ENCODE measurements at regions not wholly inside any gene's neighbourhood (a gene's known extent, or its start where the extent isn't known, plus 50 kb on each side); places are given as distances from the start of the nearest gene placed in this dataset.

GRCh38 chr22:47250995-47251765 lies 488.7 kb downstream of the TBC1D22A start:
- peaks cover 16% of the 10 kb centered on the region; the same call in 1 of the 2 replicates for H3K9me3 Mint-ChIP-seq
- DNase-seq: no peak
- no peak overlapping the region for H3K4me3 Mint-ChIP-seq
- TF ChIP-seq, protein P1, sequence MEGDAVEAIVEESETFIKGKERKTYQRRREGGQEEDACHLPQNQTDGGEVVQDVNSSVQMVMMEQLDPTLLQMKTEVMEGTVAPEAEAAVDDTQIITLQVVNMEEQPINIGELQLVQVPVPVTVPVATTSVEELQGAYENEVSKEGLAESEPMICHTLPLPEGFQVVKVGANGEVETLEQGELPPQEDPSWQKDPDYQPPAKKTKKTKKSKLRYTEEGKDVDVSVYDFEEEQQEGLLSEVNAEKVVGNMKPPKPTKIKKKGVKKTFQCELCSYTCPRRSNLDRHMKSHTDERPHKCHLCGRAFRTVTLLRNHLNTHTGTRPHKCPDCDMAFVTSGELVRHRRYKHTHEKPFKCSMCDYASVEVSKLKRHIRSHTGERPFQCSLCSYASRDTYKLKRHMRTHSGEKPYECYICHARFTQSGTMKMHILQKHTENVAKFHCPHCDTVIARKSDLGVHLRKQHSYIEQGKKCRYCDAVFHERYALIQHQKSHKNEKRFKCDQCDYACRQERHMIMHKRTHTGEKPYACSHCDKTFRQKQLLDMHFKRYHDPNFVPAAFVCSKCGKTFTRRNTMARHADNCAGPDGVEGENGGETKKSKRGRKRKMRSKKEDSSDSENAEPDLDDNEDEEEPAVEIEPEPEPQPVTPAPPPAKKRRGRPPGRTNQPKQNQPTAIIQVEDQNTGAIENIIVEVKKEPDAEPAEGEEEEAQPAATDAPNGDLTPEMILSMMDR (IDR thresholded peaks at IDR 0.05): no peak
- no peaks in the 10 kb centered on the region for H3K4me1 Mint-ChIP-seq (ENCODE audit: low read depth)
- H3K27ac Mint-ChIP-seq: no peak overlapping the region
- H3K36me3 Mint-ChIP-seq (ENCODE audit: low read depth): no peaks in the 10 kb centered on the region
- peaks cover 5% of the 10 kb centered on the region for H3K27me3 Mint-ChIP-seq (ENCODE audit: insufficient read depth)

DNA sequence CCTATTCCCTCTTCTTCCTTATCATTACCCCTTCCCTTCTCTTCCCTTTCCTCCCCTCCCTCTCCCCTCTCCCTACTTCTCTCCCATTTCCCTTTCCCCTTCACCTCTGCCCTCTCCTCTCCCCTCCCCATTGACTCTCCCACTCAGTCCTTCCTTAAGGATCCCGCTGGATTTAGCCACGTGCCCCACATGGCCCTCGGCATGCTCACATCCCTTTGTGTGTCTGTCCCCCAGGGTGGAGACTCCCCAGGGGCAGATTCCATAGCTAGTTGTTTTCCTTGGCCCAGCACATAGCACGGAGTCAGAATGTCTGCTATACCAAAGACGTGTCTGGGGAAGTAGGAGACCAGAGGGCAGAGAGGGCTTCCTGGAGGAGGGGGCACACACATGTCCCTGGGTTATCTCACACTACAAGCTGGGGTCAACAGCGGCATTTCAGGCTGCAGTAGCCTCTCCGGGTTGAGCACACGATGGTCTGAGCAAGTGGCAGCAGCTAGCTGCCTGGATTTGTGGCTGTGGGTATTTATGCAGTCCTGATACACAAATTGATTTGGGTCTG lies 487.0 kb downstream of the TBC1D22A start:
- no peak overlapping the region for H3K27ac Mint-ChIP-seq
- peaks cover 16% of the 10 kb centered on the region; the same call in 1 of the 2 replicates for H3K9me3 Mint-ChIP-seq
- no peaks in the 10 kb centered on the region for H3K4me1 Mint-ChIP-seq (ENCODE audit: low read depth)
- DNase-seq: no peak
- peaks cover 9% of the 10 kb centered on the region for H3K27me3 Mint-ChIP-seq (ENCODE audit: insufficient read depth)
- TF ChIP-seq, protein P1 (IDR thresholded peaks at IDR 0.05): no peak
- no peak overlapping the region for H3K4me3 Mint-ChIP-seq
- H3K36me3 Mint-ChIP-seq (ENCODE audit: low read depth): no peaks in the 10 kb centered on the region

GRCh38 chr22:47248925-47249324 lies 486.5 kb downstream of the TBC1D22A start:
- TF ChIP-seq, protein P1 (IDR thresholded peaks at IDR 0.05): no peak
- H3K9me3 Mint-ChIP-seq: peaks cover 16% of the 10 kb centered on the region; the same call in 1 of the 2 replicates
- no peak for DNase-seq
- H3K27me3 Mint-ChIP-seq (ENCODE audit: insufficient read depth): peaks cover 9% of the 10 kb centered on the region
- no peaks in the 10 kb centered on the region for H3K4me1 Mint-ChIP-seq (ENCODE audit: low read depth)
- no peak overlapping the region for H3K4me3 Mint-ChIP-seq
- no peak overlapping the region for H3K27ac Mint-ChIP-seq
- H3K36me3 Mint-ChIP-seq (ENCODE audit: low read depth): no peaks in the 10 kb centered on the region

DNA sequence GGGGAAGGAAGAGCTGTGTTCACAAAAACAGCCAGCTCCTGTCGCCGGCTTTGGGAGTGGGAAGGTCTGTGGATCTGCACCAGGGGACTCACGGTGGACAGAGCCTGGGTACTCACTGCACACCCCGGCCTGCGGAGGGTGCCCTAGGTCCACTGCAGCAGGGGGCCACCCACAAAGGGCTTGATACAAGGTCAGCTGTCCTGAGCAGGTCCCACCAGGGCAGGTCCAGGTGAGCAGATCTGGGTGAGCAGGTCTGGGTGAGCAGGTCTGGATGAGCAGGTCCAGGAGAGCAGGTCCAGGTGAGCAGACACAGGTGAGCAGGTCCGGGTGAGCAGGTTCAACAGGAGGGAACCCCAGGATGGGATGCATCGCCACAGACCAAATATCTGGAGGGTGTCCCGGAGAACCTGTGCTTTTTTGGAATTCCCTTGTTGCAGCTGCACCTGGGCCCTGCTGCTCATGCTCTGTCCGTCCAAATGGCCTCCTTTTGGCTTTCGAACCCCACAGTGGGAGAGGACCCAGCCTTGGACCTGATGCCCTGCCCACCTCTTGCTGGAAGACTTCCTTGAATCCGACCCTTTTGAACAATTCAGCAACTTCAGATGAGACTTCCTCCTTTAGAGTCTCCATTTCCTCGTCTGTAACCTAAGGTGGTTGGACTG lies 485.3 kb downstream of the TBC1D22A start:
- TF ChIP-seq, protein P1 (IDR thresholded peaks at IDR 0.05): no peak
- no peak for DNase-seq
- H3K4me3 Mint-ChIP-seq: no peak overlapping the region
- peaks cover 21% of the 10 kb centered on the region; the same call in 1 of the 2 replicates for H3K9me3 Mint-ChIP-seq
- no peak overlapping the region for H3K27ac Mint-ChIP-seq
- no peaks in the 10 kb centered on the region for H3K4me1 Mint-ChIP-seq (ENCODE audit: low read depth)
- no peaks in the 10 kb centered on the region for H3K36me3 Mint-ChIP-seq (ENCODE audit: low read depth)
- peaks cover 7% of the 10 kb centered on the region; the same call in 1 of the 2 replicates for H3K27me3 Mint-ChIP-seq (ENCODE audit: insufficient read depth)

DNA sequence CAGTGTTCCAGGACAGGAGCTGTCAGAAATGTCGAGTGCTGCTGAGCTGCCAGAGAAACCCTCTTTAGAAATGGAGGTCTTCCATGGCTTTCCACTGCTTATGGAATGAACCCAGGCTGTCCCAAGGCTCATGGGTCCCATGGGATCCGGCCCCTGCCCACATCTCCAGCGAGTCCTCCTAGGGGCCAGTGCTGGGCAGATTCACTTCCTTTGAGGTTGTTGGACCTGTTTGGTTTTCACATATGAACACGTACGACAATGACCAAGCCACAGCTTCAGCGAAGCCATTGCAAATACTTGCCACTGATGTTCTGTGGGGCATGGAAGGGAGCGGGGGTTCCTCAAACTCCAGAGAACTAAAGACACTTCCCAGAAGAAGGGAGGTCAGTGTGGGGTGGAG lies 483.3 kb downstream of the TBC1D22A start:
- peaks cover 7% of the 10 kb centered on the region; the same call in 1 of the 2 replicates for H3K27me3 Mint-ChIP-seq (ENCODE audit: insufficient read depth)
- TF ChIP-seq, protein P1 (IDR thresholded peaks at IDR 0.05): no peak
- peaks cover 14% of the 10 kb centered on the region; the same call in 1 of the 2 replicates for H3K9me3 Mint-ChIP-seq
- no peak for DNase-seq
- H3K27ac Mint-ChIP-seq: no peak overlapping the region
- no peaks in the 10 kb centered on the region for H3K4me1 Mint-ChIP-seq (ENCODE audit: low read depth)
- H3K4me3 Mint-ChIP-seq: no peak overlapping the region
- H3K36me3 Mint-ChIP-seq (ENCODE audit: low read depth): no peaks in the 10 kb centered on the region
